OCI-LY7 (cell line): ENCODE measurements at regions not wholly inside any gene's neighbourhood (a gene's known extent, or its start where the extent isn't known, plus 50 kb on each side); places are given as distances from the start of the nearest gene placed in this dataset.

Experiments used
- EZH2phosphoT487 ChIP-seq: fragments of 200-600 bp; sonication (generic); IDR thresholded peaks from 2 replicates; pipeline ENCODE4 v1.6.1; 2018; ENCODE audit warnings: low read depth, borderline replicate concordance, mild to moderate bottlenecking, mixed run types, antibody characterized with exemption, low read length, moderate library complexity, mixed read lengths
- TF ChIP-seq, protein P1 (sequence below): fragments of 200-600 bp; sonication (generic); conservative IDR thresholded peaks from 2 replicates; pipeline ENCODE4 v1.5.1; 2014; ENCODE audit warnings: mild to moderate bottlenecking, antibody characterized with exemption, low read length, moderate library complexity, mixed read lengths

DNA sequence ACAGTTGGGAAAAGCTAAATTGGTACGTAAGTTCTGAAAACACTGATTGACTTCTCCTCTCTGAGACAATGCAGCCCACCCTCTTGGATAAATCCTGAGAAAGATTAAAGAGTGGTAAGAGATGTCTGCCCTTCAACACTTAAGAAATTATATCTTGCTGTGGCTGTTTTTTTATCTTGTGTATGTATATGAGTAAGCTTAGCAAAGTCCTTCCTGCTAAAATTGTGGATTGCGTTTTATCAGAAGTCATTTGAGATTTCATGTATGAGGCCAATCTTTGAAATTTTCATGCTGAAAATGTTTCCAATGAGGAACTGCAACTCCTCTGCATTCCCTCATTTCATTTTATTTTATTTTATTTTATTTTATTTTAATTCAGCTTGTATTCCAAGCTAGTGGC is 106.2 kb upstream of the INHBA start:
- TF ChIP-seq, protein P1, sequence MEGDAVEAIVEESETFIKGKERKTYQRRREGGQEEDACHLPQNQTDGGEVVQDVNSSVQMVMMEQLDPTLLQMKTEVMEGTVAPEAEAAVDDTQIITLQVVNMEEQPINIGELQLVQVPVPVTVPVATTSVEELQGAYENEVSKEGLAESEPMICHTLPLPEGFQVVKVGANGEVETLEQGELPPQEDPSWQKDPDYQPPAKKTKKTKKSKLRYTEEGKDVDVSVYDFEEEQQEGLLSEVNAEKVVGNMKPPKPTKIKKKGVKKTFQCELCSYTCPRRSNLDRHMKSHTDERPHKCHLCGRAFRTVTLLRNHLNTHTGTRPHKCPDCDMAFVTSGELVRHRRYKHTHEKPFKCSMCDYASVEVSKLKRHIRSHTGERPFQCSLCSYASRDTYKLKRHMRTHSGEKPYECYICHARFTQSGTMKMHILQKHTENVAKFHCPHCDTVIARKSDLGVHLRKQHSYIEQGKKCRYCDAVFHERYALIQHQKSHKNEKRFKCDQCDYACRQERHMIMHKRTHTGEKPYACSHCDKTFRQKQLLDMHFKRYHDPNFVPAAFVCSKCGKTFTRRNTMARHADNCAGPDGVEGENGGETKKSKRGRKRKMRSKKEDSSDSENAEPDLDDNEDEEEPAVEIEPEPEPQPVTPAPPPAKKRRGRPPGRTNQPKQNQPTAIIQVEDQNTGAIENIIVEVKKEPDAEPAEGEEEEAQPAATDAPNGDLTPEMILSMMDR: no peak
- no peak for TF ChIP-seq EZH2phosphoT487
